ENCODE measurements at regions not wholly inside any gene's neighbourhood (a gene's known extent, or its start where the extent isn't known, plus 50 kb on each side); places are given as distances from the start of the nearest gene placed in this dataset.
A peak's percentile ranks its signal among the peaks of the same experiment; 100 is the strongest.

- TF ChIP-seq ZNF274 (IDR thresholded peaks at IDR 0.05; ENCODE audit: low read depth, low read length): no peak
- H3K4me3 ChIP-seq (ENCODE audit: low read length): no peak overlapping the region
These were observed 179.9 kb upstream of the BCOR start for GRCh38 chrX:40277672-40278071.

DNA sequence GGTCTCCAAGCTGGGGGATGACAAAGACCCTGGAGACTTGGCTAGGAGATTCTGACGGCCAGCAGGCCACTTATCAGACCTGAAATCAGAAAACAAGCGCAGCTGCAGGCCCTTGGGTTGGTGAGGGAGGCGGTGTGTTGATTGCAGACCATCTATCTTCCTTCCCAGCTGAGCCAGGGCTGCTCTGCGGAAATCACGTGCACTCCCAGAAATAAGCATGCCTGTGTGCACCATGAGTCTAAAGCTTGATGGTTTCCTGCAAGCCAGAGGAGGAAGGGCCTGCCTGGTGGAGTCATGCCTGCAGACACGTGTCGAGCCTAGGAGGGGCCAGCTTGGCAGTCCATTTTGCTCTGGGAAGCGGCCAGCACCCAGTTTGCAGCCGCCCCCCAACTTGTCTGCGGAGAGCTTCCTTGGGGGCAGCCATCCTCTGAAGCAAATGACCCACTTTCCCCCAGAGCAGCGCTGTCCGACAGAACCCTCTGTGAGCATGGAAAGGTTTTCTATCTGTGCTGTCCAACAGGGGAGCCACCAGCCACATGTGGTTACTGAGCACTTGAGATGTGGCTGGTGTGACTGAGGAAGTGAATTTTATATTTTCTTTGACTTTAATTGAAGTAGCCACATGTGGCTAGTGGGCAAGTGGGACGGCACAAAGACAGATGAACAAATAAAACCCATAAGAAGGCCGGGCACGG lies 175.7 kb upstream of the BCOR start:
- no peak for TF ChIP-seq ZNF274 (IDR thresholded peaks at IDR 0.05; ENCODE audit: low read depth, low read length)
- H3K4me3 ChIP-seq (ENCODE audit: low read length): no peak overlapping the region

- TF ChIP-seq ZNF274 (IDR thresholded peaks at IDR 0.05; ENCODE audit: low read depth, low read length): no peak
- H3K4me3 ChIP-seq (ENCODE audit: low read length): no peak overlapping the region
These were observed 175.0 kb upstream of the BCOR start for GRCh38 chrX:40272776-40273175.

- no peak for TF ChIP-seq ZNF274 (IDR thresholded peaks at IDR 0.05; ENCODE audit: low read depth, low read length)
- H3K4me3 ChIP-seq (ENCODE audit: low read length): no peak overlapping the region
These were observed 174.4 kb upstream of the BCOR start for GRCh38 chrX:40272141-40272540.

- H3K4me3 ChIP-seq (ENCODE audit: low read length): no peak overlapping the region
These were observed 170.4 kb upstream of the BCOR start for GRCh38 chrX:40268188-40268520.

GRCh38 chrX:40267334-40268187 lies 169.8 kb upstream of the BCOR start:
- H3K4me3 ChIP-seq (ENCODE audit: low read length): peak overlapping the region; percentile 25; the same call in 1 of the 2 replicates
- TF ChIP-seq ZNF274 (IDR thresholded peaks at IDR 0.05; ENCODE audit: low read depth, low read length): no peak

More at GRCh38 chrX:40268188-40268520, 170.4 kb upstream of the BCOR start:
- no peak for TF ChIP-seq ZNF274 (IDR thresholded peaks at IDR 0.05; ENCODE audit: low read depth, low read length)

DNA sequence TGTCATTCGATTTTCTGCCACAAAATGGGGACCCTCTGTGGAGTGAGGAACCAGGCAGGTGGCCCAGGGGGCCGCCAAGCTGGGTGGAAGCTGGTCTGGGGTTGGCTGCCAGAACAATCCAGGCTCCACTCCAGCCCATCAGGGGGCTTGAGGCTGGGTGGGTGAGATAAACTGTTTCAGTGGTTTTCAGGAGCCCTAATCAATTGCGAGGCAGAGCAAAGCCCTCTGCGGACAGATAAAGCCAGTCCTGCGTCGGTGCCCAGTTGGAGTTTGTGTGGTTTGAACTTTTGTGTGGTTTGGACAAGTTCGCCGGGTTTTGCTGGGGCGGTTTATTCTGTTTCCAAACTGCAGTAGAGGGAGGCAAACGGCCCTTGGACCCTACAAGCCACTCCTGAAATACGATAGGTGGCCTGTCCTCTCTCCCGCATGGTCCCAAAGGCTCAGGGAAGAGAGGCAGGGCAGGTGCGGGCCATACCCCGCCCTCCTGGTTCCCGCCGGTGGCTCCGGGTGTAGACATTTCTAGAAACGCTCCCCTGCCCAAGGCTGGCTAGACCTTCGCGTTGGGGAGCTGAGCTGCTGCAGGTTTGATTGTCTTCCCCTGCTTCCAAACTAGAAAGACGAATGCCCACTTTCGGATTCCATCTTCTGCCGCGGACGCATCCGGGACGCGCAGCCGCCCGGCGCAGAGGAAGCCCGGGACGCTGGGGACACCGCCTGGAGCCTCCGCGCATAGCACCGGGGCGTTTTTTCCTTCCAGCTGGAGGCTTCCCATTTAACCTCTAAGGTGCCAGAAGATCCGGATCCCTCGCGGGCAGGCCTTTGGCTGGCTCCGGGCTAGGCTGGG lies 169.0 kb upstream of the BCOR start:
- no peak for TF ChIP-seq ZNF274 (IDR thresholded peaks at IDR 0.05; ENCODE audit: low read depth, low read length)
- peak overlapping the region; percentile 25; the same call in 1 of the 2 replicates for H3K4me3 ChIP-seq (ENCODE audit: low read length)

DNA sequence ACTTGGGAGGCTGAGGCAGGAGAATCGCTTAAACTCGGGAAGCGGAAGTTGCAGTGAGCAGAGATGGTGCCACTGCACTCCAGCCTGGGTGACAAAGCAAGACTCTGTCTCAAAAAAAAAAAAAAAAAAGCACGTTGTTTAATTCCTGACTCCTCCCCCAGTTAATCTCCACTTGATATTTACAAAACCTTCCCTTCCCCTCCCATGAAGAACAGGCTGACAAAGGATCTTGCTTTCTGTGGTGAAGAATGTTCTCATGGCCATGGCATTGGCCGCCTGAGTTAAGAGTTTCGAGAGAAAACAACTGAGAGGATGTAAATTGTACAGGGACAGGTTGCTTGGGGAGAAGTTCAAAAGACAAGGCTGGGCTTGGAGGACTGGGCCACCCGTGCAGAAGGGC lies 168.2 kb upstream of the BCOR start:
- no peak for TF ChIP-seq ZNF274 (IDR thresholded peaks at IDR 0.05; ENCODE audit: low read depth, low read length)

DNA sequence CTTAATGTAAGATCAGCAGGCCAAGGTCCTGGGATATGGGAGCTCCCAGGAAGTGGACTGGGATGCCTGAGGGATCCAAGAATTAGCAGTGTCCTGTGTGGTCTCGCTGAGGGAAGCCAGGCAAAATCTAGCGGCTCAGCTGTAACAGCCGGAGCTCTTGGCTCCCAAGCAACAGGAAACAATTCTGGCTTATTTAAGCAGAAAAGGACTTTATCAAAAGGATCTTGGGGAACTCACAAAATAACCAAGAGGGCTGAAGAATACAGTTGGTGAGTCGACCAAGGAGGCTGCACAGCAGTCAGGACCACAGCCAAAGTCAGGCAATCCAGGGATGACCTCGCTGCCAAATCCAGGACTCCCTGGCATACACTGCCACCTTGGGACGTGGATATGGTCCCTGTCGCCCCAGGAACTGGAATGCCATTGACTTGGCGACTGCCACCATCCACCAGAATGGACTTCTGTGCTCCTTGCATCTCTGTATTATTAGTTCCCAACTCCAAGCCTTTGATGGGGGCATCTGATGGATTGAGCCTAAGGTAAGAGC lies 165.3 kb upstream of the BCOR start:
- no peak overlapping the region for H3K4me3 ChIP-seq (ENCODE audit: low read length)
- TF ChIP-seq ZNF274 (IDR thresholded peaks at IDR 0.05; ENCODE audit: low read depth, low read length): no peak

More for the DNA sequence above, 168.2 kb upstream of the BCOR start:
- no peak overlapping the region for H3K4me3 ChIP-seq (ENCODE audit: low read length)

- no peak for TF ChIP-seq ZNF274 (IDR thresholded peaks at IDR 0.05; ENCODE audit: low read depth, low read length)
- H3K4me3 ChIP-seq (ENCODE audit: low read length): no peak overlapping the region
These were observed 164.6 kb upstream of the BCOR start for GRCh38 chrX:40262157-40263013.

GRCh38 chrX:40261833-40262156 lies 164.0 kb upstream of the BCOR start:
- H3K4me3 ChIP-seq (ENCODE audit: low read length): no peak overlapping the region
- TF ChIP-seq ZNF274 (IDR thresholded peaks at IDR 0.05; ENCODE audit: low read depth, low read length): no peak

GRCh38 chrX:40260146-40260747 lies 162.5 kb upstream of the BCOR start:
- no peak overlapping the region for H3K4me3 ChIP-seq (ENCODE audit: low read length)
- no peak for TF ChIP-seq ZNF274 (IDR thresholded peaks at IDR 0.05; ENCODE audit: low read depth, low read length)

DNA sequence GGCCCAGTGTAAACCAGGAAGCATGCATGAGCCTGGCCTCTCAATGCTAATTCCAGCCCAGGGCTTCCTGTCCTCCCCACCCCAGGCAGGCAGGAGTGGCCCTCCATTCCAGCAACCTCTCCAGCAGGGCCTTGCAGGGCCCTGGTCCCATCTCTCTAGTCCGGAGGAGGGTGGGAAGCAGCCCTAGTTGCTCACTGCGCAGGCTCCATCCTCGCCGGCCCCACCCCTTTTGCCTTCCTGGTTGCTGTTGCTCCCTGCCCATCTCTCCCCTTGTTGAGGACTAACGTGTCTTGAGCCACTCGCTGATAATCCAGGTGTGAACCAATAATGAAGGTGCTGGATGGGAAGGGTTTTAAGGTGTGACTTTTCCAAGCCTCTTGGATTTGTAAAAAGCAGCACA lies 161.2 kb upstream of the BCOR start:
- H3K4me3 ChIP-seq (ENCODE audit: low read length): no peak overlapping the region
- TF ChIP-seq ZNF274 (IDR thresholded peaks at IDR 0.05; ENCODE audit: low read depth, low read length): no peak

Data from GM08714 (cell line).